ENCODE measurements at regions not wholly inside any gene's neighbourhood (a gene's known extent, or its start where the extent isn't known, plus 50 kb on each side); places are given as distances from the start of the nearest gene placed in this dataset.
A peak's percentile ranks its signal among the peaks of the same experiment; 100 is the strongest.

- intact Hi-C loops (cut with DNase I) = loop anchor here in 1 of 10 donors (10.0 kb wide), 1 partner anchor 106 kb away; no protein-coding TSS in a partner anchor
Observed at GRCh38 chr11:33479231-33479630, 221.4 kb downstream of the C11orf91 start.

GRCh38 chr11:33478111-33478573 lies 221.0 kb downstream of the HIPK3 start:
- Histone ChIP-seq H3K9me3 (no peaks in the 10 kb centered on the region), H3K4me3 (no peak overlapping the region), H3K36me3 (no peaks in the 10 kb centered on the region), H3K4me1 (peaks cover 0 to 9% (median 0%) of the 10 kb centered on the region in 9 donors), H3K27me3 (peaks cover 0 to 55% (median 23%) of the 10 kb centered on the region in 7 donors), H3K27ac (no peak overlapping the region)
- TF ChIP-seq CTCF (IDR thresholded peaks at IDR 0.05) = no peak
- WGBS, 2 donors = 43 to 54% methylated on average over 7 of the region's 7 CpGs
- no peak for ATAC-seq
- intact Hi-C loops (cut with DNase I) = loop anchor here in 1 of 10 donors (10.0 kb wide), 1 partner anchor 107 kb away; no protein-coding TSS in a partner anchor
- no peak for DNase-seq

More at GRCh38 chr11:33479231-33479630, 221.4 kb downstream of the C11orf91 start:
- Histone ChIP-seq H3K27ac (no peak overlapping the region), H3K36me3 (no peaks in the 10 kb centered on the region), H3K4me1 (peaks cover 0 to 9% (median 0%) of the 10 kb centered on the region in 9 donors), H3K9me3 (no peaks in the 10 kb centered on the region), H3K4me3 (no peak overlapping the region), H3K27me3 (peaks cover 0 to 58% (median 20%) of the 10 kb centered on the region in 7 donors)
- 94 to 95% methylated on average over 3 of the region's 3 CpGs for WGBS, 2 donors
- ATAC-seq (no peak), DNase-seq (no peak)
- no peak for TF ChIP-seq CTCF (IDR thresholded peaks at IDR 0.05)

- WGBS, 2 donors = 85 to 87% methylated on average over 6 of the region's 6 CpGs
- H3K9me3 ChIP-seq = no peaks in the 10 kb centered on the region
- intact Hi-C loops (cut with DNase I) = loop anchor here in 1 of 10 donors (10.0 kb wide), 1 partner anchor 108 kb away; no protein-coding TSS in a partner anchor
- peaks cover 0 to 9% (median 0%) of the 10 kb centered on the region in 9 donors for H3K4me1 ChIP-seq
- no peak for ATAC-seq
- peaks cover 0 to 57% (median 23%) of the 10 kb centered on the region in 7 donors for H3K27me3 ChIP-seq
- TF ChIP-seq CTCF (IDR thresholded peaks at IDR 0.05) = no peak
- H3K36me3 ChIP-seq = no peaks in the 10 kb centered on the region
- DNase-seq = no peak
- no peak overlapping the region for H3K27ac ChIP-seq
- no peak overlapping the region for H3K4me3 ChIP-seq
Observed at GRCh38 chr11:33476945-33477606, 219.9 kb downstream of the HIPK3 start.

GRCh38 chr11:33475993-33476392 lies 218.8 kb downstream of the HIPK3 start:
- Histone ChIP-seq H3K27ac (no peak overlapping the region), H3K27me3 (peaks cover 0 to 52% (median 23%) of the 10 kb centered on the region in 7 donors), H3K4me3 (no peak overlapping the region), H3K9me3 (no peaks in the 10 kb centered on the region), H3K4me1 (peaks cover 0 to 9% (median 0%) of the 10 kb centered on the region in 9 donors), H3K36me3 (no peaks in the 10 kb centered on the region)
- 28 to 34% methylated on average over 5 of the region's 5 CpGs for WGBS, 2 donors
- DNase-seq (peak in 1 of 2 donors; percentile 26), ATAC-seq (no peak)
- TF ChIP-seq CTCF (IDR thresholded peaks at IDR 0.05) = no peak
- intact Hi-C loops (cut with DNase I) = loop anchor here in 1 of 10 donors (10.0 kb wide), 1 partner anchor 109 kb away; no protein-coding TSS in a partner anchor
